Dedifferentiated amniotic fluid mesenchymal stem cell (primary cell): ENCODE measurements at regions not wholly inside any gene's neighbourhood (a gene's known extent, or its start where the extent isn't known, plus 50 kb on each side); places are given as distances from the start of the nearest gene placed in this dataset.

Source experiments
- DNase-seq: peaks from one replicate; pipeline ENCODE4 v3.0.0-alpha.2; 2016; ENCODE audit errors: extremely low spot score

DNA sequence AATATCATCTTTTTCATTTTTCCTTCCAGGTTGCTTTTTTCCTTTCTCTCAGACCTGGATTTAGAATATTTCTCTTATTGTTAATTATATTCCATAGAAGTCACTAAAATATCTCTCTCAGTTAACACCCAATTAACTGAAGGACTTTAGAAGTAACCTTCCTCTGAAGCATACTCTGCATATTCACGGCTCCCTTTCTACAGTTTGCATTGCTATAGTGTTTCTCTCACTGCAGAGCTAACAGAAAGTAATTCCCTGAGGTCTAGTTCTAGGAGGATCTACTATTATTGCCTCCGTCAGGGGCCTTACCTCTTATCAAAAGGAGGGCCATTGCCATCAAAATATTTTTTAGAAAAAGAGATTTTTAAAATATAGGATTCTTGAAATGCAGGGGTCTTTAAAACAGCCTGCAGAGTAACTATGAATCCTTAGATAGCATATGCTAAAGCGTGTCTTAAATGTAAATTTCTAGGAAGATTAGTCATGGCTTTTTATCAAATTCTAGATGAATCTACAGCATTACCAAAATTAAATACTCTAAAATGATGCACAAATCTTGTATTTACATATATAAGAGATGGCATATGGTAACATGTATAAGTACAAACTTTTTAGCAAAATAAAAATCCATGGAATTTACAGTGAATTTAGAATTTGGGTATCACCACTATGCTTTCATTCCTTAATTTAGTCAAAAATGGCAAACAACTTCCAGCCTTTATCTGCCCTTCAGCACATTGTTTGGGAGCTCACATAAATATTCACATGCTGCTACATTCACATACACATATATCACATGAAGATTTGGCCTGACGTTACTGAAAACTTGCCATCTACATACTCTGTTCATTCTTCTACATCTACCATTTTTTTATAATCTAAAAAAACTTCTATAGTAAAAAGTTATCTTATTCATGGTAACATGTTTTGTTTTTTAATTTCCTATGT is 696.8 kb downstream of the OTOL1 start:
- DNase-seq = no peak

DNA sequence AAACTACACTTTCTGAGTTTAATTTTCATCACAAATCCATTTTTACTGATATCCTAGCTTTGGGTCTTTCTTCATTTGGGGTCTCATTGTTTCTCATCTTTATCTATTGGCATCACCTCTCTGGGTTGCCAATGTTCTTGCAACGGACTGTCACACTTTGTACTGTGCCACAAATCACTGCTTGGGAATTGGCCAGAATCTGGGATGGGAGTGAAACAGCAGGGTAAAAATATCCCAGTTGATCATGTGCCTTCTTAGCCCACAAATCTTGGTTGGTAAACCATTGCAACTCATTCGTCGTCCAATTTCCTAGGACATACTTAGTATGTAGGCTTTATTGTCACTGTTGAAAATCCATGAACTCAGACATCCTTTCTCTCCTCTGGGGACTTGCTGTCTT is 698.5 kb downstream of the OTOL1 start:
- no peak for DNase-seq

DNA sequence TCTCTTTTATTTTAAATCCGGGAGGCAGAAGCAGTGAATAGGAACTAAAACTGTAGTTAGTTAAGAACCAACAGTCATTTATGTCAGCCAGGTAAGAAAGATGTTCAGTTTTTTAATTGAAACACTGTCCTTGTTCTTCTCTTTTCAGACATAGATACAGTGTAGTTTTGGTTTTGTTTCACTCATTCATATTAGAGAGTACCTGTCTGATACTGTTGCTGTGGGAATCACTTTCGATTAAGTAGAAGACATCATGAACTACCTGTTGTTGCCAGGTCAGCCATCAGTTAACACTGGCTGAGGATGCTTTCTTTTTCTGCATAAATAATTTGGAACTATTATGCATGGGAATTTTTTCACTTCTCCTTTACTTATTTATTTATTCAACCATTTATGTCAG is 700.4 kb downstream of the OTOL1 start:
- DNase-seq = no peak

DNA sequence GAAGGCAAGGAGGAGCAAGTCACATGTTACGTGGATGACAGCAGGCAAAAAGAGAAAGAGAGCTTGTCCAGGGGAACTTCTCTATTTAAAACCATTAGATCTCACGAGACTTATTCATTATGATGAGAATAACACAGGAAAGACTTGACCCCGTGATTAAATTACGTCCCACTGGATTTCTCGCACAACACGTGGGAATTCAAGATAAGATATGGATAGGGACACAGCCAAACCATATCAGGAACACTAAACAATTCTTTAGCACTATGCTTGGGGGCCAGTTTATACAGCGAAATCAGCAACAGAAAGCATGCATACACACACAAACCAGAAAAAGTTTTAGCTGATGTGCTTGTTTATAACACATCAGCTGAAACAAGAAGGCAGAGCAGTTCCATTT is 704.2 kb downstream of the OTOL1 start:
- no peak for DNase-seq

DNA sequence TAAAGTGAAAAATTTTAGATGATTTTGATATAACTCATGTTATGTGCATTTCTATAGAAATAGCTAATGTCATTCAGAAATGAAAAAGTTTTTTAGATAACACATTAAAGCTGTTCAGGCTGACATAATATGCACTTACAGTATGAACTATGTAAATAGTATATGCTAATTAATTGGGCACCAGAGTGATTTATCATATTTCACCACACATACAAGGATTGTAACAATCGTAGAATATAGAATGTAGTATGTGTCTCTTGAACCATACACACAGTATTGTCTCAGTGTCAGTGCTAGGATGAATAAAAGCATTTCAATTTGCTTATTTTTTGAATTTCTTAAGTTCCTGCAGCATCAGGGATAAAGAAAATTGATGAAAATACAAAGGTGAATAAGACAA is 710.0 kb downstream of the OTOL1 start:
- no peak for DNase-seq

DNA sequence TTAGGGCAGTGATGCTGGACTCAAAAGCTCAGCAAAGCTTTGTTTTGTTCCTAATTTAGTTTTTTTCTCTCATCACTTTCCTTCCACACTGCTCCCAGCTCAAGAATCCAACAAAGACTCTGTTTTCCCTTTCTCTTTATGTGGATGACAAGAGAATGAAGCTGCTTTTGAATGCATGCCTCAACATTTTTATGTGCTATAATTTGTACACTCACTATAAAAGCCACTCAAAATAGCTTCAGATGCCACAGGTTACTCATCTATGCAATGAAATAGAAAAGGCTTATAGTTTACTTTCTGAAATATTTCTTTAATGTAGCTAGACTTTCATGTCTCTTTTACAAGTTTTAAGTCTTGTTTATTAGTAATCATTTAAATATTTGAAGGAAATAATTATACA is 714.9 kb downstream of the OTOL1 start:
- DNase-seq = no peak

DNA sequence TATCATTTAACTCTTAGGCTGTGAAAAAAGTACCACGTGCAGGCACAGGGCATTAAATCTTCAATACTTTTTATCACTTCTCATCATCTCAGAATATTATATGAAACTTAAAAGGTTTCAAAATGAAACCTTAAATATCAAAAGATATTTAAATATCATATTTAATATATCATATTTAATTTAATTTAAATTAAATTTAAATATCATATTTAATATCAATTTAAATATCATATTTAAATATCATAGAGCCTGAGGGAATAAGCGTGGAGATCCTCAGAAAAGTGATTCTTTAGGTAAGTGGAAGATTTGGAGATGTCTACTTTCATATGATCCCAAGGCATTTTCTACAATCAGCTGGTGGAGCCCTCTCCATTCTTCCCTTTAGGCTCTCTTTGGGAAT is 716.6 kb downstream of the OTOL1 start:
- no peak for DNase-seq

DNA sequence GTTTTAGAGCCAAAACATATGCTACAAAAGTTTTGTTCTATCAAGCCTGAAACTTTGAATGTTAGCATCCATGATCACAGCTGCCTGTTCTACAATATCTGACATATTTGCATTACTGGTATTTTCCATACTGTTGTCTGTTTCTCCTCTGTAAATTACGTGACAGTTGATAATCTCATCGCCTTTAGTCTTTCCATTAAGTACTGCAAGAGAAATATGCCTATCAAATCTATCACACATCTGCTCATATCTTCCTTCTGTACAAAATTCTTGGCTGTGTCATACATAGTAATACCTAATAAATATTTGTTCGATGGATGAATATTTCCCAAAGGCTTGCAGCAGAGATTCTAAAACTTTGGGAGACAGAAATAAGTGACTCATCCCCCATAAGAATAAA is 717.3 kb downstream of the OTOL1 start:
- DNase-seq = no peak

DNA sequence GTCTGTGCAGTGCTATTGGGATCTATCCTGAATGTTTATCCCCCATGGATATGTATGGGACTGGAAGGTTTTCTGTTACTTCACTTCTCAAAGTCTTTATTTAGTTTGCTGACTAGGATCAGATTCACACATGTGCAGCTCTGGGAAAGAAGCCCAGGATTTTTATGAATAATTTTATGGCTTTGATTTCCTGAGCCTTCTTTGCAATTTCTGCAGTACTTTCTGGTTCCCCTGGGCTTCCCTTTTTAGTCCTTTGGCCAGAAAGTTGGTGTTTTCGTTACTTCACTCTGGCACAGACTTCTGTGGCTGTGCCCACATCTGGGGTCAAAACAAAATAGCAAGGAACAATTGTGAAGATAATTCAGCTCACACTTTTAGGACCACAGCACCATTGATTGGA is 721.0 kb downstream of the OTOL1 start:
- peak; percentile 31 for DNase-seq

DNA sequence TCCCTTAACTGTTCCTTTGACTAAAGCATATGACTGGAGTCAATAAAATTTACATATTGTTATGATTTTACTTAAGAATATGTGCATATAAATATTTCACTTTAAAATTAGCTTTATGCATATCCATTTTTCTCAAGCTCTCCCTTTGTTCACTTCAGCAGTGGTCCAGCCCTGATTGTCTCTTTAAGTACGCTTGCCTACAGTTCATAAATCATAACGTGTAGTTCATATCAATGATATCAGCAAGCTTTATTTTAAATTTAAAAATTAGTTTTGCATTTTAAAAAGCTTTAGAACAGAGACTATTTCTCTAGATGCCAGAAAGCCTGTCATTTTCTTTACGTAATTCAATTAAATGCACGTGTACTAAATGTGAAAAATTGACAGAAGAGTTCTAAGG is 721.9 kb downstream of the OTOL1 start:
- no peak for DNase-seq

DNA sequence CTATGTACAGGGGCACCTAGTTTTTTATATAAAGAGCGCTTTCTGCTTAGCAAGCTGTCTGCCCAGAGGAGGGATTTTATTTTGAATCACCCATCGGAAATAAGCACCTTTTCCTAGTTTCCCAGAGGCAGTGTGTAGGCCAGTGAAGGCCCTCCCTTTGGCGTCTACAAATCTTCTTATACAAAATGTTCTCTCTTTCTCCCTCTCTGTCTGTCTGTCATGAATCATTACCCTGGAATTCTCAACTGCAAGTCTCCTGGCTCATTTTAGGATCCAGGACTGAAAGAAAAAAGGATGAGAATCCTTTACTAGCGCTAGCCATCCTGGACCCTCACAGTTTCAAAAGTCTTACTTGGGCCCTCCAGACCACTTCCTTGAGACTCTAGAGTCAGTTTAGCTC is 728.1 kb downstream of the OTOL1 start:
- DNase-seq = no peak

DNA sequence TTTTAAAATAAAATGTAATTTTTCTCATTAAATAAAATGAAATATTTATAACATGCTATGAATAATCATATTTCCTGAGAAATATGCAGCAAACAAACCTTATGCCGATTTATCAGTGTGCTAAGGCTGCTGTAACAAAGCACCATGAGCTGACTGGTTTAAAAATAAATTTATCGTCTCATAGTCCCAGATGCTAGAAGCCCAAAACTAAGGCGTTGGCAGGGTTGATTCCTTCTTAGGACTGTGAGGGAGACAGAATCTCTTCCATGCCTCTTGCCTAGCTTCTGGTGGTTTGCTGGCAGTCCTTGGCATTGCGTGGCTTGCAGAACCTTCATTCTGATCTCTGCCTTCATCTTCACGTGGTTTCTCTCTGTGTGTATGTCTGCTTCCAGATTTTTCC is 740.3 kb downstream of the OTOL1 start:
- no peak for DNase-seq

DNA sequence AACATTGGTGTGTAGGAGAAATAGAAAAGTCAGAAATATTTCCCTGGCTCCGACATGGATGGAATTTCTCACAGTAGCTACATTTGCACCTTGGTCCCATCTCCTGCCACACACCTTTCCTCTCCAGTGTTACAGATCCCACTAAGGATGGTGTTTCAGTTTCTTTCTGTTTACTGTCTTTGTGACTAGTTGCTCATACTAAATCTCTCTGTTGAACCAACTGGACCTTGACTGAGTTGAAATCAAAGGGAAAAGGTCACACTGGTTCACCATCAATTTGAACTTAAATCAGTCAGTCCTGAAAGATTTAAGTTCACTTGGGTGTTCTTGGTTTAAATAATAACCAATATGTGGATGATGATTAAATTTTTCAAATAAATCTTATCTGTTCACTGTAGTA is 754.2 kb downstream of the OTOL1 start:
- no peak for DNase-seq

DNA sequence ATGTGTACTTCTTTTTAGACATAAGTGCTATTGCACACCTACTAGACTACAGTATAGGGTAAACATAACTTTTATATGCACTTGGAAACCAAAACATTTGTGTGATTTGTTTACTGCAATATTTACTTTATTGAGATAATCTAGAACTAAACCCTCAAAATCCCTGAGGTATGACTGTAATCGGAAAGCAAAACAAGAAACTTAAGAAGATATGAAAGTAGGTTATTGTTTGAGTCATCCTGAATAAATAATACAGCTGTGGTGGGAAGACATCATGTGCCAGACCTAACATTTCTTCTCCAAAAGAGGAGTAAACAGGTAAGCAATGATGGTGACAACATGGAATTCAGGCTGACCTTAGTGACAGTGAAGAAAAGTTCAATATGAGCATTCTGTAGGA is 765.5 kb downstream of the OTOL1 start:
- no peak for DNase-seq

DNA sequence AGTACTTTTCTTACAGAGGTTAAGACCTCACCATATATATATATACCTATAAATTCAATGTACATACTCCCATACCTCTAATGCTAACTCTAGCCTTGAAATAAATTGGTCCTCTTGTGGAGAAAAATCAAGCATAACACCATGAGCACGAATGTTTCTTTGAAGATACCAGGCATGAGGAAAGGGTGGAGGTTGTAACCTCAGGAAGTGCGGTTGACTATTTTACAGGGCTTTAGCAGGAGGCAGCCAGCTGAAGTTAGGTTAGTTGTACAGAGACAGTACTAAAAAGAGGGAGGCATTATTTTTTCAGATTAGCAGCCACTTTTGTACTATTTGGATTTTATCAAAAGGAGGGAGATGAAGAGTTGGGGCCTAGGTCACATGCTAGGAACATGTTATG is 767.0 kb downstream of the OTOL1 start:
- no peak for DNase-seq

DNA sequence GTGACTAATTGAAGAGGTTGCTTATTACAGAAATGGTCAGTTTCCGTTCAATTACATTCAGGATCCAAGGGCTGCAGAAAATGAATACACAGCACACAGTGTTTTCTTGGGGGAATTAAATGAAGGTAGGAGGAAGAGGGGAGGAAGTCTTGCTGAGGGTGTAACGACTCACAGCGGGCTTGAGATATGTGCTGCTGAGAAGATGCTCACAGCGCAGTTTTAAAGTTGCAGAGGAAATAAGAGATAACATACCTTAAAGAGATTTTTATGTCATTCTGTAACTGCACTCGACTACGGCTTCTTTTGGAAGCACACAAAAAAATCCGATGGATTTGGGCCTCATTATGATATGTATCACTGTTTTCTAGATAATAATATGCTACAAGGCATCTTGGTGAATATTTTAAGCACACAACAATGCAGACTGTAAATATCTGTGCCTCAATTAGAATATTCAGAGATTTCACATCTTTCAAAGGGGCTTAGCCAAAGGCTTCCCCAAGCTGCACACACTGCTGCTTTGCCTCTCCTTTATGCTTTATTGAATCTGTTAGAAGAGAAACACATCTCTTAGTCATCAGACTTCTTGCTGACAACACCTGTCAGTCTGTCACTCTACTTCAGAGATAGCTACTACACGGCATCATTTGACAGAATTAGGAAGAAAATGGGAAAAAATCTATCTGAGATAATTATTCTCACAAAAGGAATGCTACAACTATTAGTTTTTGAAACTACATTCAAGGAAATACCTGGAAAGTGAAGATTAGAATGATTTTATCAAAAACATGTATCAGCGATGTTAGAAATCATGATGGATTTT is 773.2 kb downstream of the OTOL1 start:
- DNase-seq = no peak

DNA sequence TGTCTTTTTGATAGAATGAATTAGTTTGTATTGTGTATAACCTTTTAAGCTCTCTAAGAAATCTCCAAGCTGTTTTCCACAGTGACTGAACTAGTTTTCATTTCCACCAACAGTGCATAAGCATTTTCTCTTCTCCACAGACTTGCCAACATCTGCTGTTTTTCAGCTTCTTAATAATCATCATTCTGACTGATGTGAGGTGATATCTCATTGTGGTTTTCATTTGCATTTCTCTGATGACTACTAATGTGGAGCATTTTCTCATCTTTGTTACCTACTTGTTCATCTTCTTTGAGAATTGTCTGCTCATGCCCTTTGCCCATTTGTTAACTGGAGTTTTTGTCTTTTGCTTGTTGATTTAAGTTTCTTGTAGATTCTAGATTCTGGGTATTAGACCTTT is 777.5 kb downstream of the OTOL1 start:
- DNase-seq = no peak

DNA sequence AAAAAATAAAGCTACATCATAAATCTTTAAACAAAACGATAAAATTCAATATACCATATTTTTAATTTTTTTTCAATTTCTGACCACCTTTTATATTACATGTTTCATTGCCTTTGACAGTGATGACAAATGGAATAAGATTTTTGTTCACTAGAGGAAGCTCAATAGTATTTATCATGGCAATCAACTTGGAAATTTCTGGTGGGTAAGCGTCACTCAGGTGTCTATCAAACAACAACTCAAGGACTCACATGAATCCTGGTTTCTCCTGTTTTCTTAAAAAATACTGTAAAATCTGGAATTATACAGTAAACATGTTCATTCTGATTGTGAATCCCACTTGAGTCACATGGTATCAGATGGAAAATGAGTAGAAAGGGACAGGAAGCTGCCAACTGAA is 782.2 kb downstream of the OTOL1 start:
- DNase-seq = no peak

DNA sequence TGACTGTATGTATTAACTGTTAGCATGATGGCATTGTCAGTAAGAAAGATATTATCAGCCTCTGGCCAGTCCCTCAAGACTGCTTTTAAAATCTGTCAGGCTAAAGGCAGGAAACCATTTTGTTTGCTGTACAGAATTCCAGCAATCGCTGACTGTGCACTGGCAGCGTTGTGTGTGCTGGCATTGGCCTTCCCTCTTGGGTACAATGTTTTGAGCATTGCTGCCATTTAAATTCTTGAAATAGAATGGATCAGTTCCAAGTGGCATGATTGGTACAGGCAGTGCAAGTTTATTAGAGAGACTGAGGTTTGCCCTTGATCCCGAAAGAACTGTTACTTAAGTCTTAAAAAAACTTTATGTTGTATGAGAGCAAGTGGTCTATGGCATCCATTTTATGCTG is 788.7 kb downstream of the OTOL1 start:
- no peak for DNase-seq

DNA sequence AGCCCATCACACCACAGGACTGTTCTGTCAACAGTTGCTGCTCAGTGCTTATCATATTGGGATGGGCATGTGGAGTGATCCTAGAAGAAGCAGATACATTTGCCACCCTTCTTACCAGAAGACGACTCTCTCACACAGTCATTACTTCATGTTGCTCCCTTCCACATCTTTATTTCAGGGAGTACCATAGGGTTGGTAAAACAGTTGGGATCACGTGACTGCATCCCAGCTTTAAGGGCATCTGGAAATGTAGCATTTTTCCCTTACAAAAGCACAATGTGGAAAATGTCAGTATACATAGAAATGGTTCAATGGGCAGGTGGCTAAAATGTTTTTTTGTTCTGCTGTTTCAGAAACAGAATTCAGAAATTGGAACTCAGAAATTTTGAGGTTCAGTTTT is 791.0 kb downstream of the OTOL1 start:
- DNase-seq = no peak

DNA sequence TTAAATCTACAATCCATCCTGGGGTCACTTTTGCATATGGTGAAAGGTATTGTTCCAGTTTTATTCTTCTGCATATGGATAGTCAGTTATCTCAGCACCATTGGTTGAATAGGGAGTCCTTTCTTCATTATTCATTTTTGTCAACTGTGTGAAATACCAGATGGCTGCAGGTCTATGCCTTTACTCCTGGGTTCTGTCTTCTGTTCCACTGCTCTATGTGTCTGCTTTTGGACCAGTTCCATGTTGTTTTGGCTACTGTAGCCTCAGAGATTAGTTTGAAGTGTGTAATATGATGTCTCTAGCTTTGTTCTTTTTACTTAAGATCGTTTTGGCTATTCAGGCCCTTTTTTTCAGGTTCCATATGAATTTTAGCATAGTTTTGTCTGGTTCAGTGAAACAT is 795.8 kb downstream of the OTOL1 start:
- DNase-seq = no peak

DNA sequence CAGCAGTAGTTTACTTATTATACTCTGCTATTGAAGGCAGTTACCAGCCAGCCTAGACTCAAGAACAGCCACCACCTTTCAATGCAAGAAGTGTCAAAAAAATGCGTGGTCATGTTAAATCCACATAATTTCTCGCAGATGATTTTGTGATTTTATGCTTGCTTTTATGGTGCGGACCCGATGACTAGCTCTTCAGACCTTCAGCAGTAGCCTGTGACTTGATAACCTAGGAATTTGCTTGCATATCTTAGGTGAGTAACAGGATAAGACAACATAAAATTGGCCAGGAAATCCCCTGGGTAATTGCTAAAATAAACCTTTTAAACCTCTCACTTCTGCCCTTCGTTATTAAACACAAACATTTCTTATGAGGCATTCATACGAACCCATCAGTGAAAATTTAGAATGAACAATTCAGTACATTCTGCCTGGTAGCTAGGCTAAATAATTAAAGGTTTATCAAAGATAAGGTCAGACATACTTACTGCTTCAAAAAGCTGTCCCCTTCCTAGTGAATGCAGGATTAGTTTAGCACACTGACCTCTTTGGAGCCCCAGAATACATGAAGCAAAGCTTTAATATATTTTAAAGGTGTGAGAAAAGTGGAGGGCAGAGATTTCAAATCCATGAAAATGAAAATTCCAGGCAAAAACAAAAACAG is 798.8 kb downstream of the OTOL1 start:
- DNase-seq = peak; percentile 74
